Left cardiac atrium (tissue), 4 donors: ENCODE measurements at regions not wholly inside any gene's neighbourhood (a gene's known extent, or its start where the extent isn't known, plus 50 kb on each side); places are given as distances from the start of the nearest gene placed in this dataset.

Experiments
- ATAC-seq, 2 donors: fragments of 200-7000 bp; cut with Tn5 transposase; one replicate each; pipeline ENCODE4 v1.9.1; 2020; ENCODE audit warnings: mild to moderate bottlenecking in 2 of 2, moderate library complexity in 2 of 2
- DNase-seq: peaks from one replicate; pipeline ENCODE4 v3.0.0-alpha.2; 2020
- intact Hi-C, 2 donors: fragments of 100-400 bp; cut with DNase I; formaldehyde crosslinking; loops; one replicate each; pipeline versions ENCODE4 v1.14.1 to v1.15.1; 2022 to 2023
- donor health status: DM: no; HTN: yes; CAD: no.
- donor health status: DM: no; HTN: yes; CAD: no; lungs with severe emphysema.
- donor health status: DM: yes; HTN: yes; CAD: no.
- donor health status: Dilated cardiomyopathy.

GRCh38 chr20:6632187-6632586 lies 135.3 kb upstream of the BMP2 start:
- intact Hi-C loops = loop anchor here in 1 of 2 donors (10.0 kb wide), 1 partner anchor 133 kb away; the partner anchor contains the start of gene BMP2
- ATAC-seq (peak in 1 of 2 donors; percentile 20), DNase-seq (peak; percentile 49)

GRCh38 chr20:6630514-6630913 lies 137.0 kb upstream of the BMP2 start:
- intact Hi-C loops = loop anchor here in 1 of 2 donors (10.0 kb wide), 1 partner anchor 134 kb away; the partner anchor contains the start of gene BMP2
- ATAC-seq (peak; percentile 50 to 56), DNase-seq (no peak)

- no peak for DNase-seq
- intact Hi-C loops = no loop called here
- ATAC-seq = no peak
Measured at GRCh38 chr20:6629564-6629963, 137.9 kb upstream of the BMP2 start.

- DNase-seq = no peak
- intact Hi-C loops = no loop called here
- no peak for ATAC-seq
Measured at GRCh38 chr20:6626805-6627204, 140.7 kb upstream of the BMP2 start.

GRCh38 chr20:6623989-6624388 lies 143.5 kb upstream of the BMP2 start:
- intact Hi-C loops = no loop called here
- no peak for ATAC-seq

GRCh38 chr20:6622041-6622440 lies 145.4 kb upstream of the BMP2 start:
- no peak for DNase-seq
- no peak for ATAC-seq
- intact Hi-C loops = no loop called here

More at GRCh38 chr20:6623989-6624388, 143.5 kb upstream of the BMP2 start:
- DNase-seq = no peak

- DNase-seq (no peak), ATAC-seq (no peak)
- intact Hi-C loops = no loop called here
Measured at GRCh38 chr20:6618051-6618450, 149.4 kb upstream of the BMP2 start.

- DNase-seq (no peak), ATAC-seq (no peak)
- intact Hi-C loops = no loop called here
Measured at GRCh38 chr20:6616421-6616820, 151.1 kb upstream of the BMP2 start.

- intact Hi-C loops = no loop called here
- no peak for DNase-seq
- ATAC-seq = no peak
Measured at GRCh38 chr20:6614836-6615235, 152.7 kb upstream of the BMP2 start.

GRCh38 chr20:6613280-6613861 lies 154.1 kb upstream of the BMP2 start:
- ATAC-seq (no peak), DNase-seq (no peak)
- intact Hi-C loops = no loop called here

GRCh38 chr20:6612606-6612923 lies 154.9 kb upstream of the BMP2 start:
- DNase-seq (no peak), ATAC-seq (no peak)
- intact Hi-C loops = no loop called here

- intact Hi-C loops = no loop called here
- no peak for ATAC-seq
- no peak for DNase-seq
Measured at GRCh38 chr20:6611911-6612605, 155.4 kb upstream of the BMP2 start.

- no peak for ATAC-seq
- intact Hi-C loops = no loop called here
- DNase-seq = no peak
Measured at GRCh38 chr20:6606651-6607050, 160.8 kb upstream of the BMP2 start.

GRCh38 chr20:6605055-6605935 lies 162.2 kb upstream of the BMP2 start:
- intact Hi-C loops = no loop called here
- ATAC-seq = no peak
- no peak for DNase-seq

GRCh38 chr20:6604179-6604578 lies 163.3 kb upstream of the BMP2 start:
- ATAC-seq (no peak), DNase-seq (no peak)
- intact Hi-C loops = no loop called here

- DNase-seq = no peak
- intact Hi-C loops = no loop called here
- ATAC-seq = peak in 1 of 2 donors; percentile 23
Measured at GRCh38 chr20:6599876-6600735, 167.4 kb upstream of the BMP2 start.

- peak; percentile 40 to 77 for ATAC-seq
- DNase-seq = no peak
- intact Hi-C loops = no loop called here
Measured at GRCh38 chr20:6595704-6596103, 171.8 kb upstream of the BMP2 start.

GRCh38 chr20:6590891-6591637 lies 176.4 kb upstream of the BMP2 start:
- no peak for DNase-seq
- intact Hi-C loops = no loop called here
- ATAC-seq = peak in 1 of 2 donors; percentile 83
